GM18868 (cell line): ENCODE measurements at regions not wholly inside any gene's neighbourhood (a gene's known extent, or its start where the extent isn't known, plus 50 kb on each side); places are given as distances from the start of the nearest gene placed in this dataset.
"Not testable (repeated sequence)": the region's sequence is repeated elsewhere in the genome, so short reads cannot be mapped to it uniquely, and the experiment has no call there.

Experiments used
- ATAC-seq: cut with Tn5 transposase; IDR thresholded peaks from one replicate; pipeline ENCODE4 v1.9.1; 2021; ENCODE audit warnings: mild to moderate bottlenecking, moderate library complexity; ENCODE audit not compliant: unreplicated experiment

DNA sequence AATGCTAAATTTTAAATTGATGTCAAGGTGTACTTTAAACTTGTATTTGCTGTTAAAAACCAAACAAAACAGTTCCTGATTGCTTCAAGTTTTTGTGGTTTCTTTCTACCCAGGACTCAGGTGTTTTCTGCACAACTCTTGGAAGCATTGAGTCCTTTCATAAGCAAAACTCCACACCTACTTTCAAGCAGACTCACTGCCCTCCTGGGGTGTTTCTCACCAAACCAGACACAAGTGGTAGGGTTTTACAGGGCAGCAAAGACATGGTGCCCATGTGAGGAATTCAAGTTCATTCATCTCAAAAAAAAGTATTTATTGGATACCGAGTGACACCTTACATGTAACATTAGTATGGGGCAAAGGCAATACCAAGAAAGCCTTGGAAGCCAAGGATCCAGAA, 146.7 kb upstream of the BNIP2 start:
- no peak for ATAC-seq

DNA sequence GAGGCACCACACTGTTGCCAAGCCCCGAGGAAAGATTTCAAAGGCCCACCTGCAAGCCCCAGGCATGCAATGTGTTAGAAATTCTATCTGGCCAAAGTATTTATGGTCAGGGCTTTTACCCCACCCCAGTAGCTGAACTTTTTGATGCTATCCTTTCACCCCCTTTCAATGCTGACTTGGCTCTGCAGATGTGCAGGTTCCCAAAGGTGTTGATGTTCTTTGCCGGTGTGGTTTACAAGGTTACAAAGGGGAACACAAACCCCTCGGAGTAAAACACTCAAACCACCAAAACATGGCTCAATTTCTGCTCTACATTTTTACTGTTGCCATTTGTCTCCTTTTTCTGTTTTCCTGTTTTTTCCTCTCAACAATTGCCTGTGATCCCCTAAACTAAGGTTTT, 145.4 kb upstream of the BNIP2 start:
- ATAC-seq: no peak

DNA sequence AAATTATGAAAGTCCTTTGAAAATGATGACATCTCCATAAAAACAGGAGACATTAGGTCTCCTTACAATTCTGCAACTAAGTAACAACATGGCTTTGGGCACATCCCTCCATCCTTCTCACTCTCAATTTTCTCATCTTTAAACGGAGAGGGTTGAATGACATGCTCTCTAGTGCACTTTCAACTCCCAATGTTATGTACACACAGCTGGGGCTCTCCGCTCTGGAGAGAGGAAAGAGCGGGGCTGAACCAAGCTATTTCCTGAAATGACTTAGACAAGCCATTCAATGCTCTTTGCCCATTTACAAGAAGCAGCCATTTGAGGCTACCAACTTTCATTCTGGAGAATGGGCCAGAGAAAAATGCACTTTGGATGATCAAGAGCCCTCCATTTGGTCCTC, 144.2 kb upstream of the BNIP2 start:
- no peak for ATAC-seq

DNA sequence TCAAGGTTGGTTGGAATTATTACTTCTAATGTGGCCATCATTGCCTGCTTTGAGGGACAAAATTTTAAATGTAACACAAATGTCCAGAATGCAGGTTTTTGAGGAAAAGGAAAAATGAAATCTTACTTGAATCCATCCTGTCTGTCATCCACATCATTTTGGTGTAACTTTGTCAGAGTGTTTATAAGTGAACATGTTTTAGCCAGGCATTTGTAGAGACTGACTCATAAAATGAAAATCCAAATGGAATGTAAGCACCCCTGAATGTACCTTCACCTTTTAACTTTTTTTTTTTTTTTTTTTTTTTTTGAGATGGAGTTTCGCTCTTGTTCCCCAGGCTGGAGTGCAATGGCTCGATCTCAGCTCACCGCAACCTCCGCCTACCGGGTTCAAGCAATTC, 141.8 kb upstream of the BNIP2 start:
- no peak for ATAC-seq

DNA sequence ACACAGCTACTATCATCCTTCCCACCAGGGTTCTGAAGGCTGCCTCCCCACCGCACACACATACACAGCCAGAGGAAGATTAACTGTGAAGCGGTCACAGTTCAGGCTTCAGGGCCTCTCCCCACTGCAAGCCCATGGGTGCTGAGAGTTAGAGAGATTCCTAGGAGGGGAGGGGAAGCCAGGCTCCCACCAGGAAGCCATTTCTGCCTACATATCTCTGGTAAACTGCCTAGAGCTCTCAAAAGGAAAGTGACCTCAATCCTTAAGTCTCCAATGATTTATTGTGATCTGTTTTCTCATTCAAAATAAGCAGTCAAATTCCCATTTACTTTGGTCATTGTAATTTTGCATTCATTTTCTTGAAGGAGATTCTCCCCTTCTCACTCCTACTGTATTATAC, 141.0 kb upstream of the BNIP2 start:
- no peak for ATAC-seq

DNA sequence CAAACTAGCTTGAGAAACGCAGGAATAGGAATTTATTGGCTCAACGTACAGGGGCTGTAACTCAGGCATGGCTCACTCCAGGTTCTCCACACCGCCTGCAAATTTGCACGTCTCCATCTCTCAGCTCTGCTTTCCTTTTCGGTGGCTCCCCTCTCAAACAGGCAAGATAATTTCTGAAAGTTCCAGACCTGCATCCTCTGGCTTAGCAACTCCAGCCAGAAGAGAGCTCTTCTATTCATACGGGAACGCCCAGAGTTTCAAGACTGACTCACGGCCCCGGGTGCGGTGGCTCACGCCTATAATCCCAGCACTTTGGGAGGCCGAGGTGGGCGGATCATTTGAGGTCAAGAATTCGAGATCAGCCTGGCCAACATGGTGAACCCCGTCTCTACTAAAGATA, 139.7 kb upstream of the BNIP2 start:
- no peak for ATAC-seq

DNA sequence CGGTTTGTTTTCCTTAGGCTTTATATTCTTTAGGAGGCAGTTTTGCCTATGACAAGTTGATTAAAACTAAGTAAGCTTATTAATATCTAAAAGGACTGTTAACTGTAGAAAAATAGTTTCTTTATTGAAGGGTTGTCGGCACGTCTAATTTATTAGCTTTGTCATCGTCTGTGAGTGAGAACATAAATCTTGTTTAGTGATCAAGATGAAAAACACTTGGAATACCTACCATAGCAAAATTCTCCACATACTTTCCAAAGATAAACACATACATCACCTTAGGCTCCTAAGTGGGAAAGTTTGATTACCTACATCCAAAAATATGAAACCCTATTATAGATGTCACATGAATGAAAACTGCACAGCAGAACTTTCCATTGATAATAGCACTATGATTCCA, 139.1 kb upstream of the BNIP2 start:
- no peak for ATAC-seq

DNA sequence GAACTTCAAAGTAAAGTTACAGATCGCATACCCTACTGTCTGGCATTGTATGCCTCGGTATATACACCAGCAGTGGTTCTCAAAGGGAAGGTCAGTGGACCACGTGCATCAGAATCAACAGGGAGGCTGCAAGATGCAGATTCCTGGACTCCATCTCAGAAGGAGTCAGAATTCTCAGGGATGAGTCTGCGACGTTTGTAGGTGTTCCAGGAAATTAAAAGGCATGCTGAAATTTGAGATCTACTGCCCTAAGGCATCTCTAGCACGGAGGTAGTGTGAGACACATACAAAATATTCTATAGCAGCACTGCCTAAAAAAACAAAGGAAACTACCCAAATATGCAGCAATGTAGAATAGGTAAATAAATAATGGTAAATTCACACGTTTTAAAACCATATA, 136.8 kb upstream of the BNIP2 start:
- ATAC-seq: no peak

DNA sequence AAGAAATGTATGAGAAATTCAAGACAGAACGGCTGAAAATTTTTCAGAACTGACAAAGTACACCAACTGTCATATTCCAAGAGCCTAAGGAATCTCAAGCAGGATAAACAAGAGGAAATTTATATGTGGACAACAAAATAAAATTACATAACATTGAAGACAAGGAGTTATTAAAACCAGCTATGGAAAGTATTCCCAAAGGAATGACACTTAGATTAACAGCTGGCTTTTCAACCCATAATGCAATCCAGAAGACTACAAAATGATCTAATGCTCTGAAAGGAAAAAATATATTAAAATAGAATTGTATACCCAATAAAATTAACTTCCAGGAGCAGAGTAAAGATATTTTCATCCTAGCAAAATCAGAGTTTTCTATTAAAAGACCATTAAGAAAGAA, 132.2 kb upstream of the BNIP2 start:
- no peak for ATAC-seq

DNA sequence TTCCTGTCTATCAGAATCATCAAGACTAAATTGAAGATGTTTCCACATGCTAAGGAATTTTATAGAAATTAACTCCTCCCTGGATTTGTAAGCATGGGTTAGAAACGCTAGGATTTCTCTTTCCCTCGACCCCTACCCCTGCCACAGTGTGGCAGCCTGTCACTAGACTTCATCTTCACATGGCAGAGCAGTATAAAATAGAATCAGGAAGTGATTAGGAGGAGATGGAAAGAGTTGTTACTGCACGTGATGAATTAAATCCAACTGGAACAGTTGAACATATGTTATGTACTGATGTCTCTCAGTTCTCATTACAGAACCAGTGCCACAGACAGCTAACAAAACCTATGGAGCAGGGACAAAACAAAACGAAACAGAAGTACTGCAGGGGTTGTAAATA, 130.0 kb upstream of the BNIP2 start:
- no peak for ATAC-seq

DNA sequence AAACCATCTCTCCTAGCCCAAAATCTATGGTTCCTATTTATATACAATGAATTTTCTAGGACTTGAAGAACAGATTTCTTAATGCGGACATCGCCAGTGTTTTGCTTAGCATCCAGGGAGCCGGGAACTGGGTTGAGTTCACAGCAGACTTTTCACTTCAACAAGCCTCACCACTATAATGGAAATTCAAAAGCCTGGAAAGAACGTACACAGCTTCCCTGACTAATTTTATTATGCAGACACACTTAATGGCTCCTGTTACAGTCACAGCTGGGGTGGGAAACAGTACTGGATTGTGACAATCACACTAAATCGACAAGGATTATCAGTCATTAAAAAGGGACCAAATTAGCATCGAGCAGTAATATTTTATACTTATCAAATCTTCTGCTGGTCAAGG, 129.2 kb upstream of the BNIP2 start:
- ATAC-seq: no peak

DNA sequence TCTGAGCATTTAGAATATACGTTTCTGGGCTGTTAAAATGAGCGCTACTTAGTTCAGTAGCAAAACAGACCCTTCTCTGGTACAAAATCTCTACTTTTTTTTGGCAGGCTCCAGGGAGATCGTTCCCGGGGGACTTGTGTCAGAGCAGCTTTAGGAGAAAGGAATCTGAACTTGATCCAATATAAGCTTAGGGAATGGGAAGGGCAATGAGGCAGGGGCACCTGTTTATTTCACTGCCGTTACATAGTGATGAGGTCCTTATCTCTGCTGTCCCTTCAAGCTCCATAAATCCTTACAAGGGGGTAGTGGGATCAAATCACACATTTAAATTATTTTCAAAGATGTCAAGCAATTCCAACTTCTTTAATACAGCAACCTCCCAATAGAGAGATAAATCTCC, 128.7 kb upstream of the BNIP2 start:
- ATAC-seq: no peak

DNA sequence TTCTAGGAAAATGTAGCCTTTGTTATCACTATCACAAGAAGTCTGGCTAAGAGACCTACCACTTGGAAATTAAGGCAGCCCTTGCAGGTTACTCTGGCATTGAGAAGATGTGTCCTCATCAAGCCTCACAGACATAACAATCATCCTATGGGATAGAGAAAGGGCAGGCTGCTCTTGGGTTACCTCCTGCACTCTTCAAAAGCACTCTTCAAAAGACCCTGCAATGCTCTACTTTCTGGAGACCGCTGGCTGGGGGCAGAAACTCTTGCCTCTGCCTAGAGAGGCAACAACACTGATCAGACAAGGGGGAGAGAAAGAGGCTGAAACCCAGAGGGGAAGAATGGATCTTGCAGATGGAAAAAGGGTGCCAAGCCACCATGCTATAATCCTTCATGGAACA, 127.9 kb upstream of the BNIP2 start:
- no peak for ATAC-seq

DNA sequence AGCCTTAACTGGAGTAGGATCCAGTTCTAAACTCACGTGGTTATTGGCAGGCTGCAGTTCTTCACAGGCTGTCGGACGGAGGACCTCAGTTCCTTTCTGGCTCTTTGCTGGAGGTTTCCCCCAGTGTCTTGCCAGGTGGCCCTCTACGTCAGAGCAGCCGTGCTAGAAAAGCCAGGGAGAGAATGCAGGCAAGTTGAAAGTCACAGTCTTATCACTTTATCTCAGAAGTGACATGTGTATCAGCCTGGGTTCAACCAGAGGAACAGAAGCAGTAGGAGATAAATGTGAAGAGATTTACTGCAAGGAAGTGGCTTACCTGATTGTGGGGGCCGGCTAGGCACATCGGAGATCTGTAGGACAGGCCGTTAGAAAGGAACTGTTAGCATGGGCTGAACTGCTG, 125.3 kb upstream of the BNIP2 start:
- no peak for ATAC-seq

DNA sequence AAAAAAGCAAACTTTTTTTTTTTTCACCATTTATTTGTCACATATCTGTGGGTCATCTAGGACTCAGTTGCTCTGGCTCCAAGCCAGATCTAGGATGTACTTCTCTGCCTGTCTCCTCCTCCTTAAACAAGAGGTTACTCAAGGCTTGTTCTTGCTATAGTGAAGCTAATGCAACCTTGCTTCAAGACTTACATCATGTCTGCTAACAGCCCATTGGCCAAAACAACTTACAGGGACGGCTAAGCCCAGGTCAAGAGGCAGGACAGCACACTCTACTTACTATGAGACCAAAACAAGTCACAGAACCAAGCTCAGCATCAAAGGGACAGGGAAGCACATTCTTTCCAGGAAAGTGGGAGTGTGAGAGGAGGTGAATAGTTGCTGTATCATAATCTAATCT, 123.8 kb upstream of the BNIP2 start:
- ATAC-seq: no peak

DNA sequence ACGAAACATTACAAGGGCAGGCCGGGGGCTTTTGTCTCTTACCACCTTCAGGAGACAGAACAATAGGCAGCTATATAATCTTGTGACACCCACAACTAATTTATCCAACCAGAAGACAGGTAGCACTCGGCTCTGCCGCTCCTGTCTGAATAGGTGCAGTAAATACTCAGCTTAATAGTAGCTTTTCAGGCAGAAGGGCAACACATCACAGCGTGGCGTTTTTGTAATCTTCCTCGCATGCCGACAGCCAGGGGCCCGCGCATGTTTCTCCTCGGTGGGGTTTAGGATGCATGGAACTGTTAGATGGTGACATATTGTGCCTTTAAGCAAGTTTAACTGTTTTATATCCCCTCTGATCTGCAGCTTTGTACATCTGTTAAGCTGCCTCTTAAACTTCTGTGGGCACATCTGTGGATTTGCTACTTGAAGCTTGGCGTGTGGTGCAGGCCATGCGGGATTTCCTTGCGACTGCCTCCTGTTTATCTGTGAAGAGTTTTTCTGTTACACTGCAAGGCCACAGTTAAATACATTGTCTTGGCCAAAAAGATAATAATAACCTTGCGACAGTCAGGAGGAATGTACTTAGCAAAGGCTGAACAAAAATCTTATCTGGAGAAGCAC, 123.2 kb upstream of the BNIP2 start:
- no peak for ATAC-seq

DNA sequence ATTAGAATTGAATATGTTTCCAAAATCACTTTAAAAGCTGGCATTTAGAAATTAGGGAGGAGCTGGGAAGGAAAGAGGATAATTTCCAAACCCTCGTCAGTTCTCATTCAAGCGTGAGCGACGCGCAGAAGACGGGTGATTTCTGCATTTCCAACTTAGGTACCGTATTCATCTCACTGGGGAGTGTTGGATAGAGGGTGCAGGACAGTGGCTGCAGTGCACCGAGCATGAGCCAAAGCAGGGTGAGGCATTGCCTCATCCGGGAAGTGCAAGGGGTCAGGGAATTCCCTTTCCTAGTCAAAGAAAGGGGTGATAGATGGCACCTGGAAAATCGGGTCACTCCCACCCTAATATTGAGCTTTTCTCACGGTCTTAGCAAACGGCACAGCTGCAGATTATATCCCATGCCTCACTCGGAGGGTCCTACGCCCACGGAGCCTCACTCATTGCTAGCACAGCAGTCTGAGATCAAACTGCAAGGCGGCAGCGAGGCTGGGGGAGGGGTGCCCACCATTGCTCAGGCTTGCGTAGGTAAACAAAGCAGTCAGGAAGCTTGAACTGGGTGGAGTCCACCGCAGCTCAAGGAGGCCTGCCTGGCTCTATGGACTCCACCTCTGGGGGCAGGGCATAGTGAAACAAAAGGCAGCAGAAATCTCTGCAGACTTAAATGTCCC, 114.3 kb upstream of the BNIP2 start:
- not testable (repeated sequence) for ATAC-seq

DNA sequence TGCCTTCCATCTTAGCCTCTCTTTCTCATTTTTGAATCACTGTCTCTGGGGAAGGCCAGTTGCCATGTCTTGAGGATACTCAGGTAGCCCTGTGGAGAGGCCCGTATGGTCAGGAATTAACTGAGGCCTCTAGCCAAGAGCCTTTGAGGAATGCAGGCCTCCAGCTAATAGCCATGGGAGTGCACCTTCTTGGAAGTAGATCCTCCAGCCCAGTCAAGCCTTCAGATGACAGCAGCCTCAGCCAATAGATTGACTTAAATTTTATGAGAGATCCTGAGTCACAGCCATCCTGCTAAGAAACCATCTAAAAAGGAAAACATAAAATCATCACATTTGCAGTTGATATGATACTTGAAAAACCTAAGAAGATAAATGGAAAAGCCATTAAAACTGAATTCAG, 112.5 kb upstream of the BNIP2 start:
- ATAC-seq: no peak

DNA sequence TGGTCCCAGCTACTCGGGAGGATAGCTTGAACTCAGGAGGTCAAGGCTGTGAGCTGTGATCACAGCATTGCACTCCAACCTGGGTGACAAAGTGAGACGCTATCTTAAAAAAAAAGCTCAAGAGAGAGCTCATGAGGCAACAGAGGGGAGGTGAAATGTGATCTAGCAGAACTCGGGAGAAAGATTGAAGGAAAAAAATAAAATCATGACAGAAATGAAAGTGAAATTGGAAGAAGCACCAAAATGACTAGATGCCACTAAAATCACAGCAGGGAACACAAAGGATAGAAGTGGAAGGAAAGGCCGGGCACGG, 109.4 kb upstream of the BNIP2 start:
- ATAC-seq: no peak

DNA sequence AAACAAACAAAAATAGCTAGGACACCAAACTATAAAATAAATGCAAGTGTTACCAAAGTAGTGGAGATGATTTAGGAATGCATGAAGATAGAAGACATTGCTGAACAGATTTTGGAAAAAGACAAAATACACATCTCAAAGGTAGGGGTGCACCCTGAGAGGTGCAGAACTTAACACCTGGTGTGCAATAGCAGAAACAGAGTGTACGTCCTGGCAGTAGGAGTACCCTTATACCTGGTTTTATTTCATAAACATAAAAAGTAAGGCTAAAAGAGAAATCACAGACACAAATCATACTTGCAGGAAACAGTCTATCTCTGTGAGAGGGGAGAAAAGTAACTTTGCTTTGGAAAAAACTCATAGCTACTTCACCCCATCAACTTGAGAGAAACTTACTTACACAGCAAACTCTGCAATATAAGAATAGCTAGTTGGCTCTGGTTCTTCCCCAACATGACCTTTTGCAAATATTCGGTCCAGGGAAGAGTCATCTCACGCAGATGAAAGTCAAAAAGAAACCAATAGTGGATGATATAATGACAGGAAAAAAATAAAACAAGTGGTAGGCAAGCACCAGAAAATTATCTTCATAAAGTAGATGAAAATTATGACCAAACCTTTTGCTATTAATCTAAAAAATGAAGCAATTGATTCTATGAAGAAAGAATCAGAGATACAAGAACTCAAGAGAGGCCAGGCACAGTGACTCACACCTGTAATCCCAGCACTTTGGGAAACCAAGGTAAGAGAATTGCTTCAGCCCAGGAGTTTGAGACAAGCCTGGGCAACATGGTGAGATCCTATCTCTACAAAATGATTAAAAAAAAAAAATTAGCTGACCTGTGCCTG, 108.9 kb upstream of the BNIP2 start:
- no peak for ATAC-seq

DNA sequence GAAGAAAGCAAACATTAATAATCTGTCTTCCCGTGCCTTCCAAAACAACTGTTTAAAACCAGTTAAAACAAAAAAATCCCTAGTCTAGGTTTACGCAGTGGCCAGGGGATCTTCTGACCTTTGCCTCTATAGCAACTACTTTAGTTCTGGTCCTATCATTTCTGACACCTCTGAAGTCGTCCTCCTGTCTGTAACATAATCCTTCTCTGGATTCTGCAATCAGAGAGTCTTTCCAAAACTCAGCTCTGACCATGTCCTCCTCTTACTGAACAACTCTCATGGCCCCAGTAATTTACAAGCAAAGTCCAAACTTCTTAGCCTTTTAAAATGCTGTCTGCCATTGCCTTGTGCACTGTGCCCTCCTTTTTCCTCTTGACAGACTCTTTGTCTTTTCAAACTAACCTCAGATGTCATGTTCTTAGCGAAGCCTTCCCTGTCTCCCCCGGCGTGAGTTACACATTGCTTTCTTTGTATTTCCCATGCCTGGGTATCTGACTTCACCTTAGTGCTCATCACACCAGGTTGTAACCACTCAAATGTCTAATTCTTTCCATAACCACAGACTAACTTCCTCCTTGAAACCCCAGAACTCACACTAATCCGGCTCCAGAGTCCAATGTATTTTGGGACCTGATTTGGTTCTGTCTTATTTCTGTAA, 105.2 kb upstream of the BNIP2 start:
- no peak for ATAC-seq

DNA sequence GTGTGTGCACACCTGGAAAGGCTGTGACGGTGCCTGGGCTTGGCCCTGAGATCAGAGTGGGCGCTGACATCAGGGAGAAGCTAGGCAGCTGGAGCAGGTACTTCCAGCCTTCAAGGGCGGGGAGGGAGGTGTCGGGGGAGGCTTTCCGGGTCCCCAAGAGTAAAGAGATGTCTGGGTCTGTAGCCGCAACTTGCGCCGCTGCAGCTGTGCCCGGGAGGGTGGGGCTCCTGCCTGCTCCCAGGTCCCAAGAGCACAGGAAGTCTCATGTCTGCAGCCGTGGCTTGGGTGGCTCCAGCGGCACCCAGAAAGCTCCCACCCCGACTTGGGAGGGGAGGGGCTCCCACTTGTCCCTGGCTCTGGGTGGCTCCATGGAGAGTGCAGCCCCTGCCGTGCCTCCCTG, 103.2 kb upstream of the BNIP2 start:
- no peak for ATAC-seq
